Iris pigment epithelial cell (primary cell): ENCODE measurements at regions not wholly inside any gene's neighbourhood (a gene's known extent, or its start where the extent isn't known, plus 50 kb on each side); places are given as distances from the start of the nearest gene placed in this dataset.
"Not testable (repeated sequence)": the region's sequence is repeated elsewhere in the genome, so short reads cannot be mapped to it uniquely, and the experiment has no call there.

Source experiments
- DNase-seq: peaks from one replicate; pipeline ENCODE4 v3.0.0-alpha.2; 2011; ENCODE audit warnings: low read depth

- peak; percentile 14 for DNase-seq
These were observed 741.1 kb downstream of the DIAPH3 start for GRCh38 chr13:59422646-59423045.

- peak; percentile 34 for DNase-seq
These were observed 739.9 kb downstream of the DIAPH3 start for GRCh38 chr13:59423708-59424340.

GRCh38 chr13:59424661-59425060, 739.1 kb downstream of the DIAPH3 start:
- peak; percentile 83 for DNase-seq

- peak; percentile 86 for DNase-seq
These were observed 738.5 kb downstream of the DIAPH3 start for GRCh38 chr13:59425211-59425741.

- no peak for DNase-seq
These were observed 728.7 kb downstream of the DIAPH3 start for GRCh38 chr13:59435024-59435423.

- no peak for DNase-seq
These were observed 726.0 kb downstream of the DIAPH3 start for GRCh38 chr13:59437544-59438301.

GRCh38 chr13:59439776-59440428, 723.8 kb downstream of the DIAPH3 start:
- DNase-seq: no peak

- not testable (repeated sequence) for DNase-seq
These were observed 722.7 kb downstream of the DIAPH3 start for GRCh38 chr13:59441068-59441467.

- DNase-seq: no peak
These were observed 722.0 kb downstream of the DIAPH3 start for GRCh38 chr13:59441596-59442280.

GRCh38 chr13:59442461-59442860, 721.3 kb downstream of the DIAPH3 start:
- no peak for DNase-seq

GRCh38 chr13:59442944-59443486, 720.7 kb downstream of the DIAPH3 start:
- peak; percentile 70 for DNase-seq

GRCh38 chr13:59444210-59444857, 719.4 kb downstream of the DIAPH3 start:
- DNase-seq: no peak

- no peak for DNase-seq
These were observed 717.9 kb downstream of the DIAPH3 start for GRCh38 chr13:59445812-59446211.

- no peak for DNase-seq
These were observed 717.3 kb downstream of the DIAPH3 start for GRCh38 chr13:59446391-59446790.

GRCh38 chr13:59447031-59447430, 716.7 kb downstream of the DIAPH3 start:
- DNase-seq: peak; percentile 10

- peak; percentile 66 for DNase-seq
These were observed 715.7 kb downstream of the DIAPH3 start for GRCh38 chr13:59447846-59448620.

GRCh38 chr13:59449750-59450149, 714.0 kb downstream of the DIAPH3 start:
- no peak for DNase-seq

- no peak for DNase-seq
These were observed 713.5 kb downstream of the DIAPH3 start for GRCh38 chr13:59450229-59450628.

GRCh38 chr13:59451236-59451635, 712.5 kb downstream of the DIAPH3 start:
- no peak for DNase-seq

GRCh38 chr13:59452189-59452890, 711.4 kb downstream of the DIAPH3 start:
- DNase-seq: no peak
